ENCODE measurements at regions not wholly inside any gene's neighbourhood (a gene's known extent, or its start where the extent isn't known, plus 50 kb on each side); places are given as distances from the start of the nearest gene placed in this dataset.

GRCh38 chr2:53445383-53446070, 322.1 kb upstream of the CHAC2 start:
- no peak for TF ChIP-seq EZH2 (IDR thresholded peaks at IDR 0.05; ENCODE audit: borderline replicate concordance, low read depth, low read length, poor library complexity, severe bottlenecking)
- TF ChIP-seq CTCF (conservative IDR thresholded peaks at IDR 0.05; ENCODE audit: low read depth, low read length): no peak
- intact Hi-C loops (cut with micrococcal nuclease; ENCODE audit: unreplicated experiment): no loop called here
- Histone ChIP-seq H3K27ac (ENCODE audit: low read depth, low read length, poor library complexity, severe bottlenecking) (no peak overlapping the region), H3K4me1 (ENCODE audit: insufficient read depth, low read length, poor library complexity, severe bottlenecking) (no peaks in the 10 kb centered on the region), H3K4me3 (ENCODE audit: low read depth, low read length, poor library complexity, severe bottlenecking) (no peak overlapping the region), H3K27me3 (replicated peaks; ENCODE audit: insufficient read depth, low read depth, low read length, poor library complexity) (no peaks in the 10 kb centered on the region), H3K9me3 (ENCODE audit: low read depth, low read length, poor library complexity, severe bottlenecking) (no peaks in the 10 kb centered on the region), H3K36me3 (ENCODE audit: insufficient read depth, low read length, poor library complexity, severe bottlenecking) (no peaks in the 10 kb centered on the region)
- no TSS peak for BruUV-seq (replicated peaks)
- CTCF ChIA-PET: no interaction called here
- DNase-seq (ENCODE audit: low spot score): no peak
- POLR2A ChIA-PET (ENCODE audit: low non-redundant PET): no interaction called here

- no TSS peak for BruUV-seq (replicated peaks)
- H3K9me3 ChIP-seq (ENCODE audit: low read depth, low read length, poor library complexity, severe bottlenecking): no peaks in the 10 kb centered on the region
- no peak overlapping the region for H3K4me3 ChIP-seq (ENCODE audit: low read depth, low read length, poor library complexity, severe bottlenecking)
- ChIA-PET CTCF (no interaction called here), POLR2A (ENCODE audit: low non-redundant PET) (no interaction called here)
- DNase-seq (ENCODE audit: low spot score): no peak
- TF ChIP-seq EZH2 (IDR thresholded peaks at IDR 0.05; ENCODE audit: borderline replicate concordance, low read depth, low read length, poor library complexity, severe bottlenecking) (no peak), CTCF (conservative IDR thresholded peaks at IDR 0.05; ENCODE audit: low read depth, low read length) (no peak)
- intact Hi-C loops (cut with micrococcal nuclease; ENCODE audit: unreplicated experiment): no loop called here
- no peak overlapping the region for H3K27ac ChIP-seq (ENCODE audit: low read depth, low read length, poor library complexity, severe bottlenecking)
- no peaks in the 10 kb centered on the region for H3K27me3 ChIP-seq (replicated peaks; ENCODE audit: insufficient read depth, low read depth, low read length, poor library complexity)
- no peaks in the 10 kb centered on the region for H3K36me3 ChIP-seq (ENCODE audit: insufficient read depth, low read length, poor library complexity, severe bottlenecking)
- H3K4me1 ChIP-seq (ENCODE audit: insufficient read depth, low read length, poor library complexity, severe bottlenecking): no peaks in the 10 kb centered on the region
These were observed 324.8 kb upstream of the CHAC2 start for GRCh38 chr2:53442783-53443182.

- Histone ChIP-seq H3K9me3 (ENCODE audit: low read depth, low read length, poor library complexity, severe bottlenecking) (no peaks in the 10 kb centered on the region), H3K4me1 (ENCODE audit: insufficient read depth, low read length, poor library complexity, severe bottlenecking) (no peaks in the 10 kb centered on the region), H3K36me3 (ENCODE audit: insufficient read depth, low read length, poor library complexity, severe bottlenecking) (no peaks in the 10 kb centered on the region), H3K27ac (ENCODE audit: low read depth, low read length, poor library complexity, severe bottlenecking) (no peak overlapping the region), H3K4me3 (ENCODE audit: low read depth, low read length, poor library complexity, severe bottlenecking) (no peak overlapping the region), H3K27me3 (replicated peaks; ENCODE audit: insufficient read depth, low read depth, low read length, poor library complexity) (no peaks in the 10 kb centered on the region)
- ChIA-PET CTCF (no interaction called here), POLR2A (ENCODE audit: low non-redundant PET) (interaction anchor here (0.6 kb wide), 1 partner anchor 19 kb away, joined by 4 read pairs; no protein-coding TSS in a partner anchor)
- BruUV-seq (replicated peaks): no TSS peak
- intact Hi-C loops (cut with micrococcal nuclease; ENCODE audit: unreplicated experiment): no loop called here
- no peak for DNase-seq (ENCODE audit: low spot score)
- no peak for TF ChIP-seq CTCF (conservative IDR thresholded peaks at IDR 0.05; ENCODE audit: low read depth, low read length)
- no peak for TF ChIP-seq EZH2 (IDR thresholded peaks at IDR 0.05; ENCODE audit: borderline replicate concordance, low read depth, low read length, poor library complexity, severe bottlenecking)
These were observed 325.5 kb upstream of the CHAC2 start for GRCh38 chr2:53442093-53442492.
